Kidney (tissue), 13 donors: ENCODE measurements at regions not wholly inside any gene's neighbourhood (a gene's known extent, or its start where the extent isn't known, plus 50 kb on each side); places are given as distances from the start of the nearest gene placed in this dataset.
"Not testable (repeated sequence)": the region's sequence is repeated elsewhere in the genome, so short reads cannot be mapped to it uniquely, and the experiment has no call there.

Experiments used
- DNase-seq, 5 donors: peaks; one replicate each; pipeline ENCODE4 v3.0.0-alpha.2; 2013 to 2020
- FAIRE-seq: peaks from 2 replicates; lab custom pipeline; 2012; peaks lifted over from hg19 to GRCh38; lab: Jason Lieb, UNC
- H3K27ac ChIP-seq, 2 donors: one replicate each; pipeline ENCODE4 v1.7.0; 2013; ENCODE audit warnings: low read depth in 2 of 2, low read length in 2 of 2, inconsistent platforms in 1 of 2
- H3K27me3 ChIP-seq: one replicate; pipeline ENCODE4 v1.7.1; 2013; ENCODE audit warnings: low read length, inconsistent platforms; ENCODE audit not compliant: control insufficient read depth, insufficient read depth
- H3K36me3 ChIP-seq, 3 donors: one replicate each; pipeline versions ENCODE4 v1.7.0 to v1.7.1; 2013; ENCODE audit warnings: low read length in 3 of 3, control low read depth in 1 of 3, inconsistent platforms in 1 of 3; ENCODE audit not compliant: insufficient read depth in 3 of 3, control insufficient read depth in 2 of 3
- H3K4me1 ChIP-seq, 3 donors: one replicate each; pipeline versions ENCODE4 v1.7.0 to v1.7.1; 2013; ENCODE audit warnings: low read length in 3 of 3, inconsistent platforms in 1 of 3, low read depth in 1 of 3; ENCODE audit not compliant: control insufficient read depth in 2 of 3, insufficient read depth in 2 of 3
- H3K4me3 ChIP-seq, 3 donors: one replicate each; pipeline versions ENCODE4 v1.7.0 to v1.8.1; 2013; ENCODE audit warnings: low read length in 3 of 3, control low read depth in 1 of 3, inconsistent platforms in 1 of 3
- H3K9ac ChIP-seq, 3 donors: one replicate each; pipeline versions ENCODE4 v1.7.0 to v1.7.1; 2013; ENCODE audit warnings: low read length in 3 of 3, control low read depth in 1 of 3, inconsistent platforms in 1 of 3
- H3K9me3 ChIP-seq, 3 donors: one replicate each; pipeline versions ENCODE4 v1.7.0 to v1.7.1; 2013; ENCODE audit warnings: low read length in 3 of 3, control low read depth in 1 of 3, inconsistent platforms in 1 of 3; ENCODE audit not compliant: control insufficient read depth in 2 of 3, insufficient read depth in 1 of 3
- intact Hi-C: fragments of 100-400 bp; cut with DNase I; formaldehyde crosslinking; loops from one replicate; pipeline ENCODE4 v1.11.1; 2022
- TF ChIP-seq, protein P1 (sequence below): IDR thresholded peaks from 3 replicates; pipeline ENCODE4 v1.5.1; 2012; ENCODE audit warnings: mild to moderate bottlenecking, moderate library complexity, borderline replicate concordance; ENCODE audit not compliant: insufficient read depth; ENCODE audit errors: extremely low read depth
- donor health status: control.
- donor health status: control.
- donor health status: control.
- donor health status: control.
- donor health status: control.
- donor health status: DM: yes; HTN: yes; CAD: no.
- donor health status: Normal renal cell carcinoma (clear cell type).

DNA sequence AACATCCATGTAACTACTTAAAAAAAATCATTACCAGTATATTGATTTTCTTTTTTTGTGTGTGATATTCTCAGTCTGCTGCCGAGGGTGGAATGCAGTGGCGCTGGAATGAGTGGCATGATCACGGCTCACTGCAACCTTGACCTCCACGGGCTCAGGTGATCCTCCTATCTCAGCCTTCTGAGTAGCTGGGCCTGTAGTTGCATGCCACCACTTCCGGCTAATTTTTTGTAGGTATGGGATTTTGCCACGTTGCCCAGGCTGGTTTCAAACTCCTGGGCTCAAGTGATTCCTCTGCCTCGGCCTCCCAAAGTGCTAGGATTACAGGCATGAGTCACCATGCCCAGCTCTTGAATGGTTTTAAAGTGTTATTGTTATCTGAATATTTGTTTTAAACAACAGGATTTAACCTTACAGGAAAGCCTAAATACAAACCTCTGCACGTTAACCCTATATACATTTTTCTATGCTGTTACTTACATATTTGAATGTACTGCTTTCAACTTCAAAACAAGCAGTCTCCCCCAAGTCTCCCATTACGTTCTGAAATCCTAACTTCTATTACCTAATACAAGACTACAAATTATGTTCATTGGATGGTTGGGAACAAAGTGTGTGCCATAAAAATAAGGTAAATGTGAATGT lies 61.7 kb downstream of the KPNA2 start:
- FAIRE-seq (no peak), DNase-seq (no peak)
- Histone ChIP-seq H3K9me3 (no peaks in the 10 kb centered on the region), H3K36me3 (no peaks in the 10 kb centered on the region), H3K9ac (no peak overlapping the region), H3K27ac (no peak overlapping the region), H3K4me1 (peaks cover 0 to 3% (median 0%) of the 10 kb centered on the region in 3 donors), H3K4me3 (no peak overlapping the region), H3K27me3 (no peaks in the 10 kb centered on the region)
- intact Hi-C loops = no loop called here
- TF ChIP-seq, protein P1, sequence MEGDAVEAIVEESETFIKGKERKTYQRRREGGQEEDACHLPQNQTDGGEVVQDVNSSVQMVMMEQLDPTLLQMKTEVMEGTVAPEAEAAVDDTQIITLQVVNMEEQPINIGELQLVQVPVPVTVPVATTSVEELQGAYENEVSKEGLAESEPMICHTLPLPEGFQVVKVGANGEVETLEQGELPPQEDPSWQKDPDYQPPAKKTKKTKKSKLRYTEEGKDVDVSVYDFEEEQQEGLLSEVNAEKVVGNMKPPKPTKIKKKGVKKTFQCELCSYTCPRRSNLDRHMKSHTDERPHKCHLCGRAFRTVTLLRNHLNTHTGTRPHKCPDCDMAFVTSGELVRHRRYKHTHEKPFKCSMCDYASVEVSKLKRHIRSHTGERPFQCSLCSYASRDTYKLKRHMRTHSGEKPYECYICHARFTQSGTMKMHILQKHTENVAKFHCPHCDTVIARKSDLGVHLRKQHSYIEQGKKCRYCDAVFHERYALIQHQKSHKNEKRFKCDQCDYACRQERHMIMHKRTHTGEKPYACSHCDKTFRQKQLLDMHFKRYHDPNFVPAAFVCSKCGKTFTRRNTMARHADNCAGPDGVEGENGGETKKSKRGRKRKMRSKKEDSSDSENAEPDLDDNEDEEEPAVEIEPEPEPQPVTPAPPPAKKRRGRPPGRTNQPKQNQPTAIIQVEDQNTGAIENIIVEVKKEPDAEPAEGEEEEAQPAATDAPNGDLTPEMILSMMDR = no peak

DNA sequence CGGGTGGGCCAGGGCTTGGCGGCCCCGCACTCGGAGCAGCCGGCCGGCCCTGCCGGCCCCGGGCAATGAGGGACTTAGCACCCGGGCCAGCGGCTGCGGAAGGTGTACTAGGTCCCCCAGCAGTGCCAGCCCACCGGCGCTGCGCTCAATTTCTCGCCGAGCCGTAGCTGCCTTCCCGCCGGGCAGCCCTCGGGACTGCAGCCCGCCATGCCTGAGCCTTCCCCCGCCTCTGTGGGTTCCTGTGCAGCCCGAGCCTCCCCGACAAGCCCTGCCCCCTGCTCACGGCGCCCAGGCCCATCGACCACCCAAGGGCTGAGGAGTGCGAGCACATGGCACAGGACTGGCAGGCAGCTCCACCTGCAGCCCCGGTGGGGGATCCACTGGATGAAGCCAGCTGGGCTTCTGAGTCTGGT lies 63.8 kb downstream of the KPNA2 start:
- H3K4me3 ChIP-seq, H3K36me3 ChIP-seq, intact Hi-C loops, H3K9ac ChIP-seq, H3K27ac ChIP-seq, H3K27me3 ChIP-seq, H3K9me3 ChIP-seq, H3K4me1 ChIP-seq, FAIRE-seq, DNase-seq: not testable (repeated sequence)

DNA sequence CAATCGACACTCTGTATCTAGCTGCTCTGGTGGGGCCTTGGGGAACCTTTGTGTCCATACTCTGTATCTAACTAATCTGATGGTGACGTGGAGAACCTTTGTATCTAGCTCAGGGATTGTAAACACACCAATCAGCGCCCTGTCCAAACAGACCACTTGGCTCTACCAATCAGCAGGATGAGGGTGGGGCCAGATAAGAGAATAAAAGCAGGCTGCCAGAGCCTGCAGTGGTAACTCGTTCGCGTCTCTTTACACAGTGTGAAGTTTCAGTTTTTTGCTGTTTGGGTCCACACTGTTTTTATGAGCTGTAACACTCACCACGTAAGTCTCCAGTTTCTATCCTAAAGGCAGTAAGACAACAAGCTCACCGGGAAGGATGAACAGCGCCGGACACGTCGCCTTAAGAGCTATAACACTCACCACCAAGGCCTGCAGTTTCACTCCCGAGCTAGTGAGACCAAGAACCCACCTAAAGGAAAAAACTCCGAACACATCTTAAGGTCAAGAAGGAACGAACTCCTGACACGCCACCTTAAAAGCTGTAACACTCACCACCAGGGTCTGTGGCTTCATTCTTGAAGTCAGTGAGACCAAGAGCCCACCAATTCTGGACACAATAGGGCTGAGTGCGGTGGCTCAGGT lies 64.6 kb downstream of the KPNA2 start:
- no peak for DNase-seq
- TF ChIP-seq, protein P1 = no peak
- Histone ChIP-seq H3K27me3 (no peaks in the 10 kb centered on the region), H3K36me3 (no peaks in the 10 kb centered on the region), H3K9ac (no peak overlapping the region), H3K27ac (no peak overlapping the region), H3K4me3 (no peak overlapping the region), H3K9me3 (no peaks in the 10 kb centered on the region), H3K4me1 (peaks cover 0 to 7% (median 0%) of the 10 kb centered on the region in 3 donors)
- intact Hi-C loops = no loop called here
- no peak for FAIRE-seq
